CD4-positive, alpha-beta T cell (primary cell): ENCODE measurements at regions not wholly inside any gene's neighbourhood (a gene's known extent, or its start where the extent isn't known, plus 50 kb on each side); places are given as distances from the start of the nearest gene placed in this dataset.

ENCODE experiments used
- ATAC-seq: fragments of 200-7000 bp; cut with Tn5 transposase; one replicate; pipeline ENCODE4 v1.10.0; 2022; ENCODE audit warnings: mild to moderate bottlenecking; ENCODE audit not compliant: poor library complexity
- CTCF ChIA-PET: fragments of 350-600 bp; sonication (Branson Sonifier 250); formaldehyde crosslinking; loops from one replicate; lab custom pipeline; 2021; ENCODE audit warnings: antibody characterized with exemption, inconsistent platforms; lab: Charles Lee
- POLR2A ChIA-PET: fragments of 350-600 bp; sonication (Branson Sonifier 250); formaldehyde crosslinking; loops from one replicate; lab custom pipeline; 2021; ENCODE audit warnings: antibody characterized with exemption, inconsistent platforms; lab: Charles Lee
- DNase-seq, 14 experiments: peaks; one replicate each; pipeline ENCODE4 v3.0.0-alpha.2; 2013 to 2020; ENCODE audit warnings: mixed read lengths in 2 of 14
- H3K27ac ChIP-seq, 2 donors: one replicate each; pipeline versions ENCODE4 v1.5.1 to v1.7.0; 2013; ENCODE audit warnings: low read length in 2 of 2, low read depth in 1 of 2, mild to moderate bottlenecking in 1 of 2
- H3K27me3 ChIP-seq, 2 experiments: 1 replicate in 1 of 2; 2 replicates in 1 of 2; pipeline versions ENCODE4 v1.6.1 to v1.7.0; 2013; ENCODE audit warnings: low read length in 2 of 2, control low read depth in 1 of 2, mild to moderate bottlenecking in 1 of 2, moderate library complexity in 1 of 2; ENCODE audit not compliant: insufficient read depth in 2 of 2, control insufficient read depth in 1 of 2
- H3K36me3 ChIP-seq: one replicate; pipeline ENCODE4 v1.6.1; 2013; ENCODE audit warnings: low read length, control low read depth; ENCODE audit not compliant: insufficient read depth
- H3K4me1 ChIP-seq: one replicate; pipeline ENCODE4 v1.6.1; 2013; ENCODE audit warnings: low read length, control low read depth; ENCODE audit not compliant: insufficient read depth
- H3K4me3 ChIP-seq: one replicate; pipeline ENCODE4 v1.5.1; 2013; ENCODE audit warnings: mild to moderate bottlenecking, low read length, moderate library complexity
- H3K9me3 ChIP-seq, 2 experiments: 1 replicate in 1 of 2; 2 replicates in 1 of 2; pipeline versions ENCODE4 v1.6.1 to v1.7.0; 2013; ENCODE audit warnings: low read length in 2 of 2, mild to moderate bottlenecking in 2 of 2, control low read depth in 1 of 2, moderate library complexity in 1 of 2; ENCODE audit not compliant: control insufficient read depth in 1 of 2, insufficient read depth in 1 of 2
- H3K27ac Mint-ChIP-seq: one replicate; pipeline ENCODE4 v1.8.0; 2020; ENCODE audit warnings: mixed read lengths
- H3K27me3 Mint-ChIP-seq: one replicate; pipeline ENCODE4 v1.8.0; 2021; ENCODE audit warnings: mixed read lengths
- H3K36me3 Mint-ChIP-seq: one replicate; pipeline ENCODE4 v1.8.0; 2021; ENCODE audit warnings: low read depth, mixed read lengths
- H3K4me1 Mint-ChIP-seq: one replicate; pipeline ENCODE4 v1.8.0; 2021; ENCODE audit warnings: low read depth, mixed read lengths
- H3K4me3 Mint-ChIP-seq: one replicate; pipeline ENCODE4 v1.8.0; 2020; ENCODE audit warnings: mild to moderate bottlenecking, mixed read lengths
- H3K9me3 Mint-ChIP-seq: one replicate; pipeline ENCODE4 v1.8.0; 2020; ENCODE audit warnings: mixed read lengths
- intact Hi-C, 2 experiments: fragments of 100-400 bp; cut with DNase I in 1 of 2; cut with micrococcal nuclease in 1 of 2; formaldehyde crosslinking; loops; one replicate each; pipeline versions ENCODE4 v1.15.1 to v1.9.0; 2023 to 2025; cut with DNase I, micrococcal nuclease
- TF ChIP-seq, protein P1 (sequence below): fragments of 200-600 bp; IDR thresholded peaks from one replicate; pipeline ENCODE4 v1.8.0; 2022; ENCODE audit warnings: antibody characterized with exemption, mild to moderate bottlenecking

DNA sequence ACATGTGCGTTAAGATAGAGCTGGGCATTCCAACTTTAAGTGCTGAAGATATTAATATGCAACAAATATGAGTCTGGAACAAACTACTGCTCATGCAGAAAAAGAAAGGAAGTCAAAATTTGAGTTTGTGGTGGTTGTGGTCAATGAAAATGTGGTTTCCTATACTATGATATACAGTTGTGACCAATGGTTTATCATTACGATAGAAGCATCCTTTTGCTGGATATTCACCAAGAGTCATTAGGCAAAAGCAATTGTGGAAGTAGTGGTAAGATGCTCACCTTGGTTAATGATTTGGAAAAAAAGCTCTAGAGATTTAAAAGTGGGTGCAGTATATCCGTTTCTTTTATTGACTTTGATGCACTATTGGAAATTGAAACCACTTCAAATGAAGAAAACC is 1007.0 kb downstream of the NR2F1-AS1 start:
- no peaks in the 10 kb centered on the region for H3K36me3 ChIP-seq
- H3K4me3 Mint-ChIP-seq, result no peak overlapping the region
- DNase-seq (no peak), ATAC-seq (no peak)
- H3K27ac ChIP-seq, result no peak overlapping the region
- no peaks in the 10 kb centered on the region for H3K36me3 Mint-ChIP-seq
- no peaks in the 10 kb centered on the region for H3K27me3 Mint-ChIP-seq
- H3K9me3 Mint-ChIP-seq, result no peaks in the 10 kb centered on the region
- ChIA-PET POLR2A (no interaction called here), CTCF (no interaction called here)
- intact Hi-C loops, result no loop called here
- H3K9me3 ChIP-seq, result peaks cover 0 to 5% of the 10 kb centered on the region in 2 experiments
- no peaks in the 10 kb centered on the region for H3K4me1 ChIP-seq
- H3K27ac Mint-ChIP-seq, result no peak overlapping the region
- H3K27me3 ChIP-seq, result no peaks in the 10 kb centered on the region
- TF ChIP-seq, protein P1, sequence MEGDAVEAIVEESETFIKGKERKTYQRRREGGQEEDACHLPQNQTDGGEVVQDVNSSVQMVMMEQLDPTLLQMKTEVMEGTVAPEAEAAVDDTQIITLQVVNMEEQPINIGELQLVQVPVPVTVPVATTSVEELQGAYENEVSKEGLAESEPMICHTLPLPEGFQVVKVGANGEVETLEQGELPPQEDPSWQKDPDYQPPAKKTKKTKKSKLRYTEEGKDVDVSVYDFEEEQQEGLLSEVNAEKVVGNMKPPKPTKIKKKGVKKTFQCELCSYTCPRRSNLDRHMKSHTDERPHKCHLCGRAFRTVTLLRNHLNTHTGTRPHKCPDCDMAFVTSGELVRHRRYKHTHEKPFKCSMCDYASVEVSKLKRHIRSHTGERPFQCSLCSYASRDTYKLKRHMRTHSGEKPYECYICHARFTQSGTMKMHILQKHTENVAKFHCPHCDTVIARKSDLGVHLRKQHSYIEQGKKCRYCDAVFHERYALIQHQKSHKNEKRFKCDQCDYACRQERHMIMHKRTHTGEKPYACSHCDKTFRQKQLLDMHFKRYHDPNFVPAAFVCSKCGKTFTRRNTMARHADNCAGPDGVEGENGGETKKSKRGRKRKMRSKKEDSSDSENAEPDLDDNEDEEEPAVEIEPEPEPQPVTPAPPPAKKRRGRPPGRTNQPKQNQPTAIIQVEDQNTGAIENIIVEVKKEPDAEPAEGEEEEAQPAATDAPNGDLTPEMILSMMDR, result no peak
- H3K4me1 Mint-ChIP-seq, result no peaks in the 10 kb centered on the region
- H3K4me3 ChIP-seq, result no peak overlapping the region

DNA sequence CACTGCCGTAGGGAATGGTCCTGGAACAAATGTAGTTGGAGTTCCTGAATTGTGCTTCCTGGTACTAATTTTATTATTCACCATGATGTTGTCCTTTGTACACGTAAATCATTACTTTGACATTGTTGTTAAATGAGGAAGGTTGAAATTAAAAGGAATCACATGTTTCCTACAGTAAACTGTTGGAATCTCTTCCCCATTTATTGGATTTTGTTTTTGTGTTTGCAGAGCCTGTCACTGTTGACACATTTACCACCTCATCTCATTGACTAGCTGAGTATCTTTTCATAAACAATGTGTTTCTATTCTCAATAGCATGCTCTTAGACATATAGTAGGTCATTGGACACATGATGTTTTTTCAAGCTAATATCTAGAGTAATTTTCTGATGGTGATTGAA is 1012.5 kb downstream of the NR2F1-AS1 start:
- H3K4me3 Mint-ChIP-seq, result no peak overlapping the region
- Histone ChIP-seq H3K4me1 (no peaks in the 10 kb centered on the region), H3K9me3 (no peaks in the 10 kb centered on the region), H3K36me3 (no peaks in the 10 kb centered on the region), H3K27me3 (no peaks in the 10 kb centered on the region), H3K4me3 (no peak overlapping the region), H3K27ac (no peak overlapping the region)
- no peaks in the 10 kb centered on the region for H3K36me3 Mint-ChIP-seq
- ChIA-PET CTCF (no interaction called here), POLR2A (no interaction called here)
- DNase-seq (no peak), ATAC-seq (no peak)
- no peaks in the 10 kb centered on the region for H3K27me3 Mint-ChIP-seq
- H3K4me1 Mint-ChIP-seq, result no peaks in the 10 kb centered on the region
- H3K9me3 Mint-ChIP-seq, result no peaks in the 10 kb centered on the region
- TF ChIP-seq, protein P1, result no peak
- intact Hi-C loops, result no loop called here
- no peak overlapping the region for H3K27ac Mint-ChIP-seq

DNA sequence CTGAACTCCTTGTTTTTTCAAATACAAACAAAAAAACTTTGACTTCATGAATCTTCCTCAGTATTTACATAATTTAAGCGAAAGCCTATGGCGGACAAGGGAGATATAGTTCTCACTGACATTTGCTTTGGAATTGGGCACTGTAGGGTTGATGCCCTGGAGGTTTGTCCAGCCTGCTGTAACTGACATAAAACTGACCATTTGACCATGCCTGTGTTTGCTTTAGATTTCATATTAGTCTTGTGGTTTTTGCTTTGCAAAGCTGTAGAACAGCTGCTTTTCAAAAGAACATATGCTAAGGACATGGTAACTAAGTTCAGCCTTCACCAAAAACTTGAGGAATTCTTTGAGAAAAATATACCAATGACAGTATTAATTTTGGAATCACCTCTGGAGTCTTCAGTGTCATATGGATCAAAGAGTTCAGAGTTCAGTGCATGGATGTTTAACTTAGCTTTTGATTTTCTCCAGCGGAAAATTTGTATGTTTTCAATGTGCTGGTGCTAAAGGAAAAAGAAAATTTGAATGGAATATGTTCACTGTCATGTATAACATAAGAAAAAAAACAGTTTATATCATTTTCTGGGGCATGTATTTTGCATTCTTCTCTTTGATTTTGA is 1013.1 kb downstream of the NR2F1-AS1 start:
- ChIA-PET POLR2A (no interaction called here), CTCF (no interaction called here)
- no peak overlapping the region for H3K27ac ChIP-seq
- H3K4me3 ChIP-seq, result no peak overlapping the region
- no peaks in the 10 kb centered on the region for H3K9me3 Mint-ChIP-seq
- intact Hi-C loops, result no loop called here
- TF ChIP-seq, protein P1, result no peak
- ATAC-seq (no peak), DNase-seq (no peak)
- no peaks in the 10 kb centered on the region for H3K4me1 ChIP-seq
- H3K4me1 Mint-ChIP-seq, result no peaks in the 10 kb centered on the region
- H3K36me3 Mint-ChIP-seq, result no peaks in the 10 kb centered on the region
- no peaks in the 10 kb centered on the region for H3K36me3 ChIP-seq
- H3K27me3 ChIP-seq, result no peaks in the 10 kb centered on the region
- H3K27me3 Mint-ChIP-seq, result no peaks in the 10 kb centered on the region
- no peaks in the 10 kb centered on the region for H3K9me3 ChIP-seq
- H3K4me3 Mint-ChIP-seq, result no peak overlapping the region
- H3K27ac Mint-ChIP-seq, result no peak overlapping the region
